Neural cell (in vitro differentiated cells): ENCODE measurements at regions not wholly inside any gene's neighbourhood (a gene's known extent, or its start where the extent isn't known, plus 50 kb on each side); places are given as distances from the start of the nearest gene placed in this dataset.

Experiments used
- CTCF ChIP-seq: fragments of 450-650 bp; IDR thresholded peaks from 2 replicates; pipeline ENCODE4 v1.5.1; 2014; ENCODE audit warnings: antibody characterized with exemption, mild to moderate bottlenecking, moderate library complexity; ENCODE audit not compliant: poor library complexity, severe bottlenecking
- EZH2 ChIP-seq: fragments of 200-600, 300-800 bp; shearing (Covaris generic), sonication (generic); IDR thresholded peaks from 2 replicates; pipeline ENCODE4 v1.6.1; 2014; ENCODE audit warnings: antibody characterized with exemption, low read length, borderline replicate concordance, mild to moderate bottlenecking; ENCODE audit not compliant: insufficient read depth, poor library complexity, severe bottlenecking
- POLR2AphosphoS5 ChIP-seq: IDR thresholded peaks from 2 replicates; pipeline ENCODE4 v1.6.1; 2012
- REST ChIP-seq: IDR thresholded peaks from 2 replicates; pipeline ENCODE4 v1.6.1; 2012; ENCODE audit warnings: borderline replicate concordance
- SMC3 ChIP-seq: fragments of 450-650 bp; conservative IDR thresholded peaks from 2 replicates; pipeline ENCODE4 v1.6.1; 2014; ENCODE audit warnings: antibody characterized with exemption, mild to moderate bottlenecking, moderate library complexity; ENCODE audit not compliant: poor library complexity

GRCh38 chr3:18222686-18223085 is 202.5 kb downstream of the SATB1 start:
- TF ChIP-seq POLR2AphosphoS5 (no peak), CTCF (no peak), SMC3 (no peak), REST (no peak), EZH2 (no peak)
